GM23338 (cell line): ENCODE measurements at regions not wholly inside any gene's neighbourhood (a gene's known extent, or its start where the extent isn't known, plus 50 kb on each side); places are given as distances from the start of the nearest gene placed in this dataset.

Source experiments
- ATAC-seq: fragments of 200-7000 bp; cut with Tn5 transposase; 3 replicates; pipeline ENCODE4 v1.9.1; 2020
- DNase-seq: peaks from one replicate; pipeline ENCODE4 v3.0.0-alpha.2; 2015; ENCODE audit warnings: low spot score
- H2AFZ ChIP-seq: fragments of 200-600 bp; sonication (generic); 2 replicates; pipeline ENCODE4 v1.8.0; 2016; ENCODE audit warnings: antibody characterized with exemption, mild to moderate bottlenecking, moderate library complexity
- H3F3A ChIP-seq: fragments of 200-600 bp; sonication (generic); replicated peaks from 2 replicates; pipeline ENCODE4 v1.8.0; 2017; ENCODE audit warnings: antibody characterized with exemption, mixed run types, low read depth
- H3K27ac ChIP-seq: fragments of 200-600 bp; sonication (generic); 2 replicates; pipeline ENCODE4 v1.6.1; 2016; ENCODE audit warnings: low read depth
- H3K27me3 ChIP-seq: fragments of 200-600 bp; sonication (generic); 2 replicates; pipeline ENCODE4 v1.8.0; 2016; ENCODE audit warnings: mild to moderate bottlenecking, mixed run types, moderate library complexity; ENCODE audit not compliant: insufficient read depth
- H3K36me3 ChIP-seq: fragments of 200-600 bp; sonication (generic); 2 replicates; pipeline ENCODE4 v1.8.0; 2016; ENCODE audit warnings: mild to moderate bottlenecking; ENCODE audit not compliant: insufficient read depth
- H3K4me1 ChIP-seq: fragments of 200-600 bp; sonication (generic); 2 replicates; pipeline ENCODE4 v1.8.0; 2016; ENCODE audit warnings: mild to moderate bottlenecking, moderate library complexity; ENCODE audit not compliant: insufficient read depth
- H3K4me2 ChIP-seq: fragments of 200-600 bp; sonication (generic); 2 replicates; pipeline ENCODE4 v1.7.1; 2017; ENCODE audit warnings: mixed run types
- H3K4me3 ChIP-seq: fragments of 200-600 bp; sonication (generic); 2 replicates; pipeline ENCODE4 v1.6.1; 2016; ENCODE audit warnings: mixed run types
- H3K79me2 ChIP-seq: fragments of 200-600 bp; sonication (generic); replicated peaks from 2 replicates; pipeline ENCODE4 v1.8.0; 2017; ENCODE audit warnings: mild to moderate bottlenecking; ENCODE audit not compliant: insufficient read depth
- H3K9me2 ChIP-seq: fragments of 200-600 bp; sonication (generic); 2 replicates; pipeline ENCODE4 v1.8.0; 2017; ENCODE audit not compliant: insufficient read depth
- H4K20me1 ChIP-seq: fragments of 200-600 bp; sonication (generic); replicated peaks from 2 replicates; pipeline ENCODE4 v1.8.0; 2017; ENCODE audit warnings: mild to moderate bottlenecking; ENCODE audit not compliant: insufficient read depth
- H3K27ac Mint-ChIP-seq: 2 replicates; pipeline ENCODE4 v1.8.0; 2020; ENCODE audit warnings: inconsistent platforms, mild to moderate bottlenecking, moderate library complexity, mixed read lengths
- H3K27me3 Mint-ChIP-seq: 3 replicates; pipeline ENCODE4 v1.8.0; 2022; ENCODE audit warnings: low read depth, mild to moderate bottlenecking, moderate library complexity, mixed read lengths, inconsistent platforms; ENCODE audit not compliant: insufficient read depth, poor library complexity
- H3K36me3 Mint-ChIP-seq: 3 replicates; pipeline ENCODE4 v1.8.0; 2021; ENCODE audit warnings: low read depth, mild to moderate bottlenecking, inconsistent platforms, moderate library complexity, mixed read lengths
- H3K4me1 Mint-ChIP-seq: 3 replicates; pipeline ENCODE4 v1.8.0; 2020; ENCODE audit warnings: mild to moderate bottlenecking, inconsistent platforms, mixed read lengths
- H3K4me3 Mint-ChIP-seq: 3 replicates; pipeline ENCODE4 v1.8.0; 2021; ENCODE audit warnings: moderate library complexity, mild to moderate bottlenecking, inconsistent platforms, mixed read lengths
- H3K9me3 Mint-ChIP-seq: 3 replicates; pipeline ENCODE4 v1.8.0; 2020; ENCODE audit warnings: moderate library complexity, mild to moderate bottlenecking, inconsistent platforms, mixed read lengths
- CREB1 ChIP-seq: fragments of 250-450 bp; sonication (Bioruptor Pico); IDR thresholded peaks from 2 replicates; pipeline ENCODE4 v1.5.0; 2020; ENCODE audit warnings: low read depth, mild to moderate bottlenecking, moderate library complexity
- EZH2 ChIP-seq: fragments of 200-600 bp; sonication (generic); IDR thresholded peaks from one replicate; pipeline ENCODE4 v1.8.0; 2017; ENCODE audit warnings: antibody characterized with exemption, mild to moderate bottlenecking, low read depth; ENCODE audit not compliant: unreplicated experiment
- EZH2phosphoT487 ChIP-seq: fragments of 200-600 bp; sonication (generic); IDR thresholded peaks from one replicate; pipeline ENCODE4 v1.8.1; 2018; ENCODE audit warnings: antibody characterized with exemption; ENCODE audit not compliant: unreplicated experiment
- JUNB ChIP-seq: IDR thresholded peaks from one replicate; pipeline ENCODE4 v1.6.1; 2016; ENCODE audit warnings: antibody characterized with exemption; ENCODE audit not compliant: unreplicated experiment
- NANOG ChIP-seq: IDR thresholded peaks from 2 replicates; pipeline ENCODE4 v1.6.1; 2016; ENCODE audit warnings: antibody characterized with exemption, borderline replicate concordance
- POLR2AphosphoS5 ChIP-seq: IDR thresholded peaks from 2 replicates; pipeline ENCODE4 v1.6.1; 2016; ENCODE audit warnings: antibody characterized with exemption, low read depth
- STAT1 ChIP-seq: IDR thresholded peaks from one replicate; pipeline ENCODE4 v1.6.1; 2016; ENCODE audit warnings: antibody characterized with exemption; ENCODE audit not compliant: unreplicated experiment
- ZNF114 ChIP-seq: fragments of 250-450 bp; sonication (Bioruptor Pico); IDR thresholded peaks from 2 replicates; pipeline ENCODE4 v1.5.0; 2020; ENCODE audit warnings: mild to moderate bottlenecking, moderate library complexity
- ZNF331 ChIP-seq: fragments of 250-450 bp; sonication (Bioruptor Pico); IDR thresholded peaks from 2 replicates; pipeline ENCODE4 v1.5.0; 2020; ENCODE audit warnings: low read depth, mild to moderate bottlenecking, moderate library complexity
- TF ChIP-seq, protein P1 (sequence below), 2 experiments: fragments of 200-600 bp in 1 of 2; sonication (generic) in 1 of 2; conservative IDR thresholded peaks; 2 replicates each; pipeline versions ENCODE4 v1.5.1 to v1.6.1; 2016 to 2017; ENCODE audit warnings: antibody characterized with exemption in 2 of 2, low read depth in 2 of 2, mild to moderate bottlenecking in 2 of 2, moderate library complexity in 1 of 2
- TF ChIP-seq, protein P2 (sequence below): fragments of 250-450 bp; sonication (Bioruptor Pico); IDR thresholded peaks from 2 replicates; pipeline ENCODE4 v1.5.0; 2020; ENCODE audit warnings: mild to moderate bottlenecking, moderate library complexity
- TF ChIP-seq, protein P3 (sequence below): IDR thresholded peaks from 2 replicates; pipeline ENCODE4 v1.6.1; 2016; ENCODE audit warnings: antibody characterized with exemption
- TF ChIP-seq, protein P4 (sequence below): IDR thresholded peaks from one replicate; pipeline ENCODE4 v1.6.1; 2018; ENCODE audit warnings: antibody characterized with exemption; ENCODE audit not compliant: unreplicated experiment

DNA sequence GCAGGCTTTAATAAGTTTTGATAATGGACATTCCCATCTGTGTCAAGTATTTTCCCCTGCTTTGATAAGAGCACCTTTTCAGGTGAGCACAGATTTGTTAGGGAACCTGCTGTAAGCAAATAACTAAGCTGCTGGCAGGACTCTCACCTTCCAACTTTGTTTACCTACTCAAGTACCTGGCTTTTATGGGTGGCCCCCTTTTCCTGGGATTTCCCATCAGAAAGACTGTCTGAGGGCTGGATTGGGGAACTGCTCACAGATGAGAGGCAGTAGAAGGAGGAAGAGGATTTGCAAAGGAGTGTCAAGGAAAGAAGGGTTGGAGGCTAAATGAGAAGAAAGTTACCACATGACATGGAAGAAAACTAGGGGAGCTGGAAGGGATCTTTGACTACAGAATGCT lies 210.1 kb upstream of the RIMS1 start:
- Histone ChIP-seq H3K36me3 (no peaks in the 10 kb centered on the region), H3K4me2 (no peak overlapping the region), H3K79me2 (no peaks in the 10 kb centered on the region)

More for the DNA sequence above, 210.1 kb upstream of the RIMS1 start:
- Histone ChIP-seq H2AFZ (no peak overlapping the region), H3K9me2 (no peaks in the 10 kb centered on the region), H3K4me3 (no peak overlapping the region), H3F3A (no peaks in the 10 kb centered on the region), H4K20me1 (no peaks in the 10 kb centered on the region), H3K4me1 (peaks cover 14% of the 10 kb centered on the region; the same call in 1 of the 2 replicates), H3K27me3 (no peaks in the 10 kb centered on the region), H3K27ac (no peak overlapping the region)
- TF ChIP-seq, protein P1, sequence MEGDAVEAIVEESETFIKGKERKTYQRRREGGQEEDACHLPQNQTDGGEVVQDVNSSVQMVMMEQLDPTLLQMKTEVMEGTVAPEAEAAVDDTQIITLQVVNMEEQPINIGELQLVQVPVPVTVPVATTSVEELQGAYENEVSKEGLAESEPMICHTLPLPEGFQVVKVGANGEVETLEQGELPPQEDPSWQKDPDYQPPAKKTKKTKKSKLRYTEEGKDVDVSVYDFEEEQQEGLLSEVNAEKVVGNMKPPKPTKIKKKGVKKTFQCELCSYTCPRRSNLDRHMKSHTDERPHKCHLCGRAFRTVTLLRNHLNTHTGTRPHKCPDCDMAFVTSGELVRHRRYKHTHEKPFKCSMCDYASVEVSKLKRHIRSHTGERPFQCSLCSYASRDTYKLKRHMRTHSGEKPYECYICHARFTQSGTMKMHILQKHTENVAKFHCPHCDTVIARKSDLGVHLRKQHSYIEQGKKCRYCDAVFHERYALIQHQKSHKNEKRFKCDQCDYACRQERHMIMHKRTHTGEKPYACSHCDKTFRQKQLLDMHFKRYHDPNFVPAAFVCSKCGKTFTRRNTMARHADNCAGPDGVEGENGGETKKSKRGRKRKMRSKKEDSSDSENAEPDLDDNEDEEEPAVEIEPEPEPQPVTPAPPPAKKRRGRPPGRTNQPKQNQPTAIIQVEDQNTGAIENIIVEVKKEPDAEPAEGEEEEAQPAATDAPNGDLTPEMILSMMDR (conservative IDR thresholded peaks at IDR 0.05; ENCODE audit: low read depth in 2 of 2) = no peak
- TF ChIP-seq ZNF114 (CRISPR knock-in tag) = no peak
- TF ChIP-seq, protein P2, sequence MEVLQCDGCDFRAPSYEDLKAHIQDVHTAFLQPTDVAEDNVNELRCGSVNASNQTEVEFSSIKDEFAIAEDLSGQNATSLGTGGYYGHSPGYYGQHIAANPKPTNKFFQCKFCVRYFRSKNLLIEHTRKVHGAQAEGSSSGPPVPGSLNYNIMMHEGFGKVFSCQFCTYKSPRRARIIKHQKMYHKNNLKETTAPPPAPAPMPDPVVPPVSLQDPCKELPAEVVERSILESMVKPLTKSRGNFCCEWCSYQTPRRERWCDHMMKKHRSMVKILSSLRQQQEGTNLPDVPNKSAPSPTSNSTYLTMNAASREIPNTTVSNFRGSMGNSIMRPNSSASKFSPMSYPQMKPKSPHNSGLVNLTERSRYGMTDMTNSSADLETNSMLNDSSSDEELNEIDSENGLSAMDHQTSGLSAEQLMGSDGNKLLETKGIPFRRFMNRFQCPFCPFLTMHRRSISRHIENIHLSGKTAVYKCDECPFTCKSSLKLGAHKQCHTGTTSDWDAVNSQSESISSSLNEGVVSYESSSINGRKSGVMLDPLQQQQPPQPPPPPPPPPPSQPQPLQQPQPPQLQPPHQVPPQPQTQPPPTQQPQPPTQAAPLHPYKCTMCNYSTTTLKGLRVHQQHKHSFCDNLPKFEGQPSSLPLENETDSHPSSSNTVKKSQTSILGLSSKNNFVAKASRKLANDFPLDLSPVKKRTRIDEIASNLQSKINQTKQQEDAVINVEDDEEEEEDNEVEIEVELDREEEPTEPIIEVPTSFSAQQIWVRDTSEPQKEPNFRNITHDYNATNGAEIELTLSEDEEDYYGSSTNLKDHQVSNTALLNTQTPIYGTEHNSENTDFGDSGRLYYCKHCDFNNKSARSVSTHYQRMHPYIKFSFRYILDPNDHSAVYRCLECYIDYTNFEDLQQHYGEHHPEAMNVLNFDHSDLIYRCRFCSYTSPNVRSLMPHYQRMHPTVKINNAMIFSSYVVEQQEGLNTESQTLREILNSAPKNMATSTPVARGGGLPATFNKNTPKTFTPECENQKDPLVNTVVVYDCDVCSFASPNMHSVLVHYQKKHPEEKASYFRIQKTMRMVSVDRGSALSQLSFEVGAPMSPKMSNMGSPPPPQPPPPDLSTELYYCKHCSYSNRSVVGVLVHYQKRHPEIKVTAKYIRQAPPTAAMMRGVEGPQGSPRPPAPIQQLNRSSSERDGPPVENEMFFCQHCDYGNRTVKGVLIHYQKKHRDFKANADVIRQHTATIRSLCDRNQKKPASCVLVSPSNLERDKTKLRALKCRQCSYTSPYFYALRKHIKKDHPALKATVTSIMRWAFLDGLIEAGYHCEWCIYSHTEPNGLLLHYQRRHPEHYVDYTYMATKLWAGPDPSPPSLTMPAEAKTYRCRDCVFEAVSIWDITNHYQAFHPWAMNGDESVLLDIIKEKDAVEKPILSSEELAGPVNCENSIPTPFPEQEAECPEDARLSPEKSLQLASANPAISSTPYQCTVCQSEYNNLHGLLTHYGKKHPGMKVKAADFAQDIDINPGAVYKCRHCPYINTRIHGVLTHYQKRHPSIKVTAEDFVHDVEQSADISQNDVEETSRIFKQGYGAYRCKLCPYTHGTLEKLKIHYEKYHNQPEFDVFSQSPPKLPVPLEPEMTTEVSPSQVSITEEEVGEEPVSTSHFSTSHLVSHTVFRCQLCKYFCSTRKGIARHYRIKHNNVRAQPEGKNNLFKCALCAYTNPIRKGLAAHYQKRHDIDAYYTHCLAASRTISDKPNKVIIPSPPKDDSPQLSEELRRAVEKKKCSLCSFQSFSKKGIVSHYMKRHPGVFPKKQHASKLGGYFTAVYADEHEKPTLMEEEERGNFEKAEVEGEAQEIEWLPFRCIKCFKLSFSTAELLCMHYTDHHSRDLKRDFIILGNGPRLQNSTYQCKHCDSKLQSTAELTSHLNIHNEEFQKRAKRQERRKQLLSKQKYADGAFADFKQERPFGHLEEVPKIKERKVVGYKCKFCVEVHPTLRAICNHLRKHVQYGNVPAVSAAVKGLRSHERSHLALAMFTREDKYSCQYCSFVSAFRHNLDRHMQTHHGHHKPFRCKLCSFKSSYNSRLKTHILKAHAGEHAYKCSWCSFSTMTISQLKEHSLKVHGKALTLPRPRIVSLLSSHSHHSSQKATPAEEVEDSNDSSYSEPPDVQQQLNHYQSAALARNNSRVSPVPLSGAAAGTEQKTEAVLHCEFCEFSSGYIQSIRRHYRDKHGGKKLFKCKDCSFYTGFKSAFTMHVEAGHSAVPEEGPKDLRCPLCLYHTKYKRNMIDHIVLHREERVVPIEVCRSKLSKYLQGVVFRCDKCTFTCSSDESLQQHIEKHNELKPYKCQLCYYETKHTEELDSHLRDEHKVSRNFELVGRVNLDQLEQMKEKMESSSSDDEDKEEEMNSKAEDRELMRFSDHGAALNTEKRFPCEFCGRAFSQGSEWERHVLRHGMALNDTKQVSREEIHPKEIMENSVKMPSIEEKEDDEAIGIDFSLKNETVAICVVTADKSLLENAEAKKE = no peak
- TF ChIP-seq, protein P3, sequence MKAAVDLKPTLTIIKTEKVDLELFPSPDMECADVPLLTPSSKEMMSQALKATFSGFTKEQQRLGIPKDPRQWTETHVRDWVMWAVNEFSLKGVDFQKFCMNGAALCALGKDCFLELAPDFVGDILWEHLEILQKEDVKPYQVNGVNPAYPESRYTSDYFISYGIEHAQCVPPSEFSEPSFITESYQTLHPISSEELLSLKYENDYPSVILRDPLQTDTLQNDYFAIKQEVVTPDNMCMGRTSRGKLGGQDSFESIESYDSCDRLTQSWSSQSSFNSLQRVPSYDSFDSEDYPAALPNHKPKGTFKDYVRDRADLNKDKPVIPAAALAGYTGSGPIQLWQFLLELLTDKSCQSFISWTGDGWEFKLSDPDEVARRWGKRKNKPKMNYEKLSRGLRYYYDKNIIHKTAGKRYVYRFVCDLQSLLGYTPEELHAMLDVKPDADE = no peak
- TF ChIP-seq, protein P4, sequence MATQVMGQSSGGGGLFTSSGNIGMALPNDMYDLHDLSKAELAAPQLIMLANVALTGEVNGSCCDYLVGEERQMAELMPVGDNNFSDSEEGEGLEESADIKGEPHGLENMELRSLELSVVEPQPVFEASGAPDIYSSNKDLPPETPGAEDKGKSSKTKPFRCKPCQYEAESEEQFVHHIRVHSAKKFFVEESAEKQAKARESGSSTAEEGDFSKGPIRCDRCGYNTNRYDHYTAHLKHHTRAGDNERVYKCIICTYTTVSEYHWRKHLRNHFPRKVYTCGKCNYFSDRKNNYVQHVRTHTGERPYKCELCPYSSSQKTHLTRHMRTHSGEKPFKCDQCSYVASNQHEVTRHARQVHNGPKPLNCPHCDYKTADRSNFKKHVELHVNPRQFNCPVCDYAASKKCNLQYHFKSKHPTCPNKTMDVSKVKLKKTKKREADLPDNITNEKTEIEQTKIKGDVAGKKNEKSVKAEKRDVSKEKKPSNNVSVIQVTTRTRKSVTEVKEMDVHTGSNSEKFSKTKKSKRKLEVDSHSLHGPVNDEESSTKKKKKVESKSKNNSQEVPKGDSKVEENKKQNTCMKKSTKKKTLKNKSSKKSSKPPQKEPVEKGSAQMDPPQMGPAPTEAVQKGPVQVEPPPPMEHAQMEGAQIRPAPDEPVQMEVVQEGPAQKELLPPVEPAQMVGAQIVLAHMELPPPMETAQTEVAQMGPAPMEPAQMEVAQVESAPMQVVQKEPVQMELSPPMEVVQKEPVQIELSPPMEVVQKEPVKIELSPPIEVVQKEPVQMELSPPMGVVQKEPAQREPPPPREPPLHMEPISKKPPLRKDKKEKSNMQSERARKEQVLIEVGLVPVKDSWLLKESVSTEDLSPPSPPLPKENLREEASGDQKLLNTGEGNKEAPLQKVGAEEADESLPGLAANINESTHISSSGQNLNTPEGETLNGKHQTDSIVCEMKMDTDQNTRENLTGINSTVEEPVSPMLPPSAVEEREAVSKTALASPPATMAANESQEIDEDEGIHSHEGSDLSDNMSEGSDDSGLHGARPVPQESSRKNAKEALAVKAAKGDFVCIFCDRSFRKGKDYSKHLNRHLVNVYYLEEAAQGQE = no peak
- TF ChIP-seq POLR2AphosphoS5 = no peak
- TF ChIP-seq JUNB = no peak
- no peak for TF ChIP-seq EZH2
- TF ChIP-seq ZNF331 (CRISPR knock-in tag) = no peak
- TF ChIP-seq STAT1 = no peak
- no peak for TF ChIP-seq EZH2phosphoT487
- TF ChIP-seq NANOG = no peak
- TF ChIP-seq CREB1 (CRISPR knock-in tag) = no peak
- no peak overlapping the region for H3K4me3 Mint-ChIP-seq
- H3K36me3 Mint-ChIP-seq = no peaks in the 10 kb centered on the region
- H3K4me1 Mint-ChIP-seq = peaks cover 15% of the 10 kb centered on the region; the same call in 2 of the 3 replicates
- peak; percentile 3 for DNase-seq
- H3K27ac Mint-ChIP-seq = no peak overlapping the region
- no peak for ATAC-seq
- H3K27me3 Mint-ChIP-seq = no peaks in the 10 kb centered on the region
- H3K9me3 Mint-ChIP-seq = no peaks in the 10 kb centered on the region
